ENCODE measurements at regions not wholly inside any gene's neighbourhood (a gene's known extent, or its start where the extent isn't known, plus 50 kb on each side); places are given as distances from the start of the nearest gene placed in this dataset.

GRCh38 chr14:88064841-88065240, 59.9 kb downstream of the GPR65 start:
- H3K36me3 ChIP-seq (ENCODE audit: insufficient read depth, low read length), result no peaks in the 10 kb centered on the region
- H2AFZ ChIP-seq (ENCODE audit: low read depth, low read length), result no peak overlapping the region
- no peak overlapping the region for H3K27ac Mint-ChIP-seq (ENCODE audit: unreplicated experiment)
- no peaks in the 10 kb centered on the region for H3K27me3 Mint-ChIP-seq (ENCODE audit: low read depth, unreplicated experiment)
- DNase-seq (ENCODE audit: low read depth), result no peak
- H3K4me1 Mint-ChIP-seq (ENCODE audit: low read depth, unreplicated experiment), result no peaks in the 10 kb centered on the region
- no peaks in the 10 kb centered on the region for H3K9me3 ChIP-seq (ENCODE audit: insufficient read depth, low read depth, low read length)
- H3K4me2 ChIP-seq (ENCODE audit: low read length), result no peak overlapping the region
- H3K79me2 ChIP-seq (ENCODE audit: insufficient read depth, low read length), result no peaks in the 10 kb centered on the region
- H3K4me3 ChIP-seq (ENCODE audit: insufficient read depth, low read depth, low read length), result no peak overlapping the region
- no peaks in the 10 kb centered on the region for H3K36me3 Mint-ChIP-seq (ENCODE audit: low read depth, unreplicated experiment)
- H3K9ac ChIP-seq (ENCODE audit: low read length), result no peak overlapping the region
- H3K9me3 Mint-ChIP-seq (ENCODE audit: unreplicated experiment), result peaks cover 7% of the 10 kb centered on the region
- no peak for FAIRE-seq
- no peaks in the 10 kb centered on the region for H3K4me1 ChIP-seq (ENCODE audit: insufficient read depth, low read length)
- no peaks in the 10 kb centered on the region for H3K27me3 ChIP-seq (ENCODE audit: insufficient read depth, low read length)
- TF ChIP-seq CTCF (IDR thresholded peaks at IDR 0.05; ENCODE audit: insufficient read depth, low read depth, low read length) (no peak), EZH2 (IDR thresholded peaks at IDR 0.05; ENCODE audit: insufficient read depth, low read length) (no peak)
- no peak overlapping the region for H3K27ac ChIP-seq (ENCODE audit: low read depth, low read length)
- H3K4me3 Mint-ChIP-seq (ENCODE audit: unreplicated experiment), result no peak overlapping the region
- no peaks in the 10 kb centered on the region for H4K20me1 ChIP-seq (ENCODE audit: insufficient read depth, low read length)

- no peaks in the 10 kb centered on the region for H3K4me1 ChIP-seq (ENCODE audit: insufficient read depth, low read length)
- no peak overlapping the region for H3K4me3 ChIP-seq (ENCODE audit: insufficient read depth, low read depth, low read length)
- TF ChIP-seq CTCF (IDR thresholded peaks at IDR 0.05; ENCODE audit: insufficient read depth, low read depth, low read length), result no peak
- TF ChIP-seq EZH2 (IDR thresholded peaks at IDR 0.05; ENCODE audit: insufficient read depth, low read length), result no peak
- no peaks in the 10 kb centered on the region for H3K27me3 ChIP-seq (ENCODE audit: insufficient read depth, low read length)
- no peak overlapping the region for H3K9ac ChIP-seq (ENCODE audit: low read length)
- no peaks in the 10 kb centered on the region for H3K79me2 ChIP-seq (ENCODE audit: insufficient read depth, low read length)
- FAIRE-seq, result no peak
- no peak overlapping the region for H2AFZ ChIP-seq (ENCODE audit: low read depth, low read length)
- Mint-ChIP-seq H3K36me3 (ENCODE audit: low read depth, unreplicated experiment) (no peaks in the 10 kb centered on the region), H3K27me3 (ENCODE audit: low read depth, unreplicated experiment) (no peaks in the 10 kb centered on the region), H3K9me3 (ENCODE audit: unreplicated experiment) (peaks cover 1% of the 10 kb centered on the region), H3K4me1 (ENCODE audit: low read depth, unreplicated experiment) (no peaks in the 10 kb centered on the region), H3K27ac (ENCODE audit: unreplicated experiment) (no peak overlapping the region), H3K4me3 (ENCODE audit: unreplicated experiment) (no peak overlapping the region)
- no peak for DNase-seq (ENCODE audit: low read depth)
- no peaks in the 10 kb centered on the region for H4K20me1 ChIP-seq (ENCODE audit: insufficient read depth, low read length)
- no peak overlapping the region for H3K27ac ChIP-seq (ENCODE audit: low read depth, low read length)
- no peak overlapping the region for H3K4me2 ChIP-seq (ENCODE audit: low read length)
- H3K36me3 ChIP-seq (ENCODE audit: insufficient read depth, low read length), result no peaks in the 10 kb centered on the region
- H3K9me3 ChIP-seq (ENCODE audit: insufficient read depth, low read depth, low read length), result no peaks in the 10 kb centered on the region
These were observed 64.7 kb downstream of the GPR65 start for GRCh38 chr14:88069677-88070076.

DNA sequence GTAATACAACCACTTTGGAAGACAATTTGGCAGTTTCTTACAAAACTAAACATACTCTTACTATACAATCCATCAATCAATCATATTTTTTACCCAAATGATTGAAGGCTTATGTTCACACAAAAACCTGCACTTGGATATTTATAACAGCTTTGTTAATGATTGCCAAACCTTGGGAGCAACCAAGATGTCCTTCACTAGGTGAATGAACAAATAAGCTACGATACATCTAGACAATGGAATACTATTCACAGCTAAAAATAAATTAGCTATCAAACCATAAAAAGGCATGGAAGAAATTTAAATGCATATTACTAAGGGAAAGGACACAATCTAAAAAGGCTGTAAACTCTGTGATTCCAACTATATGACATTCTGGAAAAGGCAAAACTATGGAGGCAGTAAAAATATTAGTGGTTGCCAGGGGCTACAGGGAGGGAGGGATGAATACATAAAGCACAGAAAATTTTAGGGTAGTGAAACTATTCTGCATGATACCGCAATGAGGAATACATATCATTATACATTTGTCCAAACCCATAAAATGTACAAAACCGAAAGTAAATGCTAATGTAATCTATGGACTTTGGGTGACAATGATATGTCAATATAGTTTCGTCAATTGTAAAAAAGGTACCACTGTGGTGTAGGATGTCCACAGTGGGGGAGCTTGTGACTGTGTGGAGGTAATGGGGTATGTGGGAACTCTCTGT, 70.5 kb downstream of the GPR65 start:
- H3K27ac Mint-ChIP-seq (ENCODE audit: unreplicated experiment), result no peak overlapping the region
- Histone ChIP-seq H2AFZ (ENCODE audit: low read depth, low read length) (no peak overlapping the region), H3K79me2 (ENCODE audit: insufficient read depth, low read length) (no peaks in the 10 kb centered on the region), H3K9ac (ENCODE audit: low read length) (no peak overlapping the region), H3K4me3 (ENCODE audit: insufficient read depth, low read depth, low read length) (no peak overlapping the region), H3K27ac (ENCODE audit: low read depth, low read length) (no peak overlapping the region), H4K20me1 (ENCODE audit: insufficient read depth, low read length) (no peaks in the 10 kb centered on the region), H3K36me3 (ENCODE audit: insufficient read depth, low read length) (no peaks in the 10 kb centered on the region), H3K9me3 (ENCODE audit: insufficient read depth, low read depth, low read length) (no peaks in the 10 kb centered on the region), H3K27me3 (ENCODE audit: insufficient read depth, low read length) (no peaks in the 10 kb centered on the region), H3K4me1 (ENCODE audit: insufficient read depth, low read length) (no peaks in the 10 kb centered on the region), H3K4me2 (ENCODE audit: low read length) (no peak overlapping the region)
- FAIRE-seq (no peak), DNase-seq (ENCODE audit: low read depth) (no peak)
- peaks cover 4% of the 10 kb centered on the region for H3K27me3 Mint-ChIP-seq (ENCODE audit: low read depth, unreplicated experiment)
- no peaks in the 10 kb centered on the region for H3K9me3 Mint-ChIP-seq (ENCODE audit: unreplicated experiment)
- no peak overlapping the region for H3K4me3 Mint-ChIP-seq (ENCODE audit: unreplicated experiment)
- H3K36me3 Mint-ChIP-seq (ENCODE audit: low read depth, unreplicated experiment), result no peaks in the 10 kb centered on the region
- no peaks in the 10 kb centered on the region for H3K4me1 Mint-ChIP-seq (ENCODE audit: low read depth, unreplicated experiment)
- TF ChIP-seq CTCF (IDR thresholded peaks at IDR 0.05; ENCODE audit: insufficient read depth, low read depth, low read length), result no peak
- no peak for TF ChIP-seq EZH2 (IDR thresholded peaks at IDR 0.05; ENCODE audit: insufficient read depth, low read length)
